ENCODE measurements at regions not wholly inside any gene's neighbourhood (a gene's known extent, or its start where the extent isn't known, plus 50 kb on each side); places are given as distances from the start of the nearest gene placed in this dataset.

- DNase-seq (ENCODE audit: missing footprints), result no peak
- intact Hi-C loops (cut with DNase I), result no loop called here
- no peak for ATAC-seq
Measured at GRCh38 chr10:78747401-78748234, 321.1 kb upstream of the ZMIZ1 start.

- ATAC-seq (no peak), DNase-seq (ENCODE audit: missing footprints) (no peak)
- intact Hi-C loops (cut with DNase I), result no loop called here
Measured at GRCh38 chr10:78748235-78748533, 320.6 kb upstream of the ZMIZ1 start.

GRCh38 chr10:78749200-78749599 is 319.6 kb upstream of the ZMIZ1 start:
- intact Hi-C loops (cut with DNase I), result no loop called here
- no peak for ATAC-seq
- no peak for DNase-seq (ENCODE audit: missing footprints)

GRCh38 chr10:78749898-78750297 is 318.9 kb upstream of the ZMIZ1 start:
- intact Hi-C loops (cut with DNase I), result no loop called here
- no peak for ATAC-seq
- no peak for DNase-seq (ENCODE audit: missing footprints)

GRCh38 chr10:78750418-78750817 is 318.3 kb upstream of the ZMIZ1 start:
- DNase-seq (ENCODE audit: missing footprints) (no peak), ATAC-seq (no peak)
- intact Hi-C loops (cut with DNase I), result no loop called here

GRCh38 chr10:78751716-78752115 is 317.1 kb upstream of the ZMIZ1 start:
- DNase-seq (ENCODE audit: missing footprints), result no peak
- intact Hi-C loops (cut with DNase I), result no loop called here
- ATAC-seq, result no peak

- ATAC-seq, result no peak
- no peak for DNase-seq (ENCODE audit: missing footprints)
- intact Hi-C loops (cut with DNase I), result no loop called here
Measured at GRCh38 chr10:78752221-78752620, 316.5 kb upstream of the ZMIZ1 start.

- ATAC-seq (no peak), DNase-seq (ENCODE audit: missing footprints) (peak; percentile 40)
- intact Hi-C loops (cut with DNase I), result no loop called here
Measured at GRCh38 chr10:78752708-78753107, 316.1 kb upstream of the ZMIZ1 start.

GRCh38 chr10:78754269-78755062 is 314.3 kb upstream of the ZMIZ1 start:
- ATAC-seq (no peak), DNase-seq (ENCODE audit: missing footprints) (no peak)
- intact Hi-C loops (cut with DNase I), result no loop called here

- ATAC-seq (no peak), DNase-seq (ENCODE audit: missing footprints) (no peak)
- intact Hi-C loops (cut with DNase I), result no loop called here
Measured at GRCh38 chr10:78755063-78755701, 313.6 kb upstream of the ZMIZ1 start.

- DNase-seq (ENCODE audit: missing footprints), result no peak
- intact Hi-C loops (cut with DNase I), result no loop called here
- ATAC-seq, result no peak
Measured at GRCh38 chr10:78755877-78756455, 312.8 kb upstream of the ZMIZ1 start.

GRCh38 chr10:78756604-78757343 is 312.0 kb upstream of the ZMIZ1 start:
- ATAC-seq (peak; percentile 93), DNase-seq (ENCODE audit: missing footprints) (peak; percentile 86)
- intact Hi-C loops (cut with DNase I), result no loop called here

- DNase-seq (ENCODE audit: missing footprints) (no peak), ATAC-seq (peak; percentile 1)
- intact Hi-C loops (cut with DNase I), result no loop called here
Measured at GRCh38 chr10:78757344-78757925, 311.3 kb upstream of the ZMIZ1 start.

- no peak for ATAC-seq
- intact Hi-C loops (cut with DNase I), result no loop called here
- DNase-seq (ENCODE audit: missing footprints), result no peak
Measured at GRCh38 chr10:78758176-78758575, 310.6 kb upstream of the ZMIZ1 start.

- DNase-seq (ENCODE audit: missing footprints) (no peak), ATAC-seq (no peak)
- intact Hi-C loops (cut with DNase I), result no loop called here
Measured at GRCh38 chr10:78759456-78760120, 309.2 kb upstream of the ZMIZ1 start.

- ATAC-seq, result no peak
- DNase-seq (ENCODE audit: missing footprints), result no peak
- intact Hi-C loops (cut with DNase I), result no loop called here
Measured at GRCh38 chr10:78760463-78761310, 308.1 kb upstream of the ZMIZ1 start.

GRCh38 chr10:78761311-78761781 is 307.4 kb upstream of the ZMIZ1 start:
- DNase-seq (ENCODE audit: missing footprints) (no peak), ATAC-seq (no peak)
- intact Hi-C loops (cut with DNase I), result no loop called here

Data from Right ventricle myocardium inferior (tissue), 1 donor.